ENCODE measurements at regions not wholly inside any gene's neighbourhood (a gene's known extent, or its start where the extent isn't known, plus 50 kb on each side); places are given as distances from the start of the nearest gene placed in this dataset.
"Not testable (repeated sequence)": the region's sequence is repeated elsewhere in the genome, so short reads cannot be mapped to it uniquely, and the experiment has no call there.

DNA sequence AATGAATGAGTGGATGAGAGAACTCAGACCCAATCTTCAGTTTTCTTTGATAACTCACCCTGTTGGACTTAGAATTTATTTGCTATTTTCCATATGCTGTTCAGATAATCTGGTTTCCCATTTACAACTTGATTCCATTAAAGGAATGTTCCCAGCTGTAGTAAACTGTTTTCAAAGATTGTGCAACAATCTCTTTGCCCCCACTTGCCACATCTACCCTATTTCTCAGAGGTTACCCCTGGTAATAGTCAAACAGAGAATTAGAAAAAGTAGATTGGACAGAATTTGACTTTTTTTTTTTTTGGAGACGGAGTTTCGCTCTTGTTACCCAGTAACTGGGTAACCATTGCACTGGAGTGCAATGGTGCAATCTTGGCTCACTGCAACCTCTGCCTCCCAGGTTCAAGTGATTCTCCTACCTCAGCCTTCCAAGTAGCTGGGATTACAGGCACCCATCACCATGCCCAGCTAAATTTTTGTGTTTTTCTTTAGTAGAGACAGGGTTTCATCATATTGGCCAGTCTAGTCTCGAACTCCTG lies 93.4 kb upstream of the SIX2 start:
- no peak for DNase-seq

GRCh38 chr2:45102141-45102540 lies 92.9 kb upstream of the SIX2 start:
- DNase-seq = no peak

GRCh38 chr2:45096996-45097395 lies 87.7 kb upstream of the SIX2 start:
- no peak for DNase-seq

GRCh38 chr2:45096038-45096437 lies 86.8 kb upstream of the SIX2 start:
- not testable (repeated sequence) for DNase-seq

DNA sequence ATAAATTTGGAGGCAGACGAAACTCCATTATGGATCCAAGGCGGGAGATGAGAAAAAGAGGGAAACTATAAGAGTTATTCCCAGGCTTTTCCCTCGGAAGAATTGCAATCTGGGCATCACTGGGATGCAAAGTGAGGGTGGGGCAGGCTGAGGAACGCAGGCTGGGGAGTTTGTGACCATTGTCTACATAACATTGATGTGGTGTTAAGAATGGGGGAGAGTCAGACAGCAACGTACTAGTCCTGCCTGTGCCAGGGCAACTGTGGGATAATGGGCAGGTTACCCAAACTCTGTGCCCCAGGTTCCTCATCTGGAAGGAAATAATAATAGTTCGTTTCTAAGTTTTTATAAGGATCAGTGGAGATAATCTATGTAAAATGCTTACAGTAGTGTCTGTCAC lies 84.4 kb upstream of the SIX2 start:
- DNase-seq = no peak

DNA sequence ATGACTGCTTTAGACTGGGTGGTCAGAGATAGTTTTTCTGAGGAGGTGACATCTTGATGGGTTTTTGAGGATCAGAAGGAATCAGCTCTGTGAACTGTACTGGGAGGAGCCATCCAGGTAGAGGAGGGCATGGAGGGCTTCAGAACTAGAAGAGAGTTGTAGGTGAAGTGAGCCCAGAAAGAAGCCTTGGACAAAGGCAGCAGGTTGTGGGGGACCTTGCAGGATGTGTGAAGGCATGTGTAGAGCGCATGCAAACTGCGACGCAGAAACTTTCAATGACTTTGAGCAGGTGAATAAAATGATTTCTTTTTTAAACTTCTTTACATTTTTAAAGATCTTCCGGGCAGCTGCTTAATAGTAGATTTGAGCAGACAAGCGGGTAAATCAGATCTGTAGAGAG lies 83.9 kb upstream of the SIX2 start:
- DNase-seq = no peak

DNA sequence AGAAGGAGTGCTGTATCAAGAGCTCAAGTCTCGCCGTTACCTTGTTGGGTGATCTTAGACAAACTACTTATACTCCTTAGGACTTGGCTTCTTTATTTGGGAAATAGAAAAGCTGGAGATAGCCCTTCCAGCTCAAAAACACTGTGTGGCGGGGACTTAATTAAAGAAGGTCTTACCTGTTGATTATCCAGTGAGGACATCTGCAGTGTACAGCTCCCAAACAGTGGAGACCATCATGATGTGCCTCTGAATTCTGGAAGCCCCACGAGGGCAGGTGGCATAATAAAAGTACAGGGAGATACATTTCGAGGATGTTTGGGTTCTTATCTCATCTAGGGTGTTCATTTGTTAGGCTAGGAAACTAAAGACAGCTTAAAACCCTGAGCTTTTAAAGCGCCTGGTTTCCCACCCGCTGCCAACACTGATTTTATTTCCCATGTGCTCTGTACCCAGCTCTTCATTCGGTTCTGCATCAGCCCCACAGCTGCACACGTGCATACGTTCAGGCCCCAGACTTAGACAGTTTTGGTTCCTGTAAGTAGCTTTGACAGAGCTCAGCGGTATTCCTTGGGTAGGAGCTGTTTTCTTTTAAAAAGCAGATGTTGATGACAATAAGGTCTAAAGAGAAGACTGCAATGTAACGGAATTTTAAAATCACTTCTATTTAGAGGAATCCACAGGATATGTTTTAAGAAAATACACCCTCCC lies 80.5 kb upstream of the SIX2 start:
- DNase-seq = no peak

GRCh38 chr2:45085487-45085886 lies 76.2 kb upstream of the SIX2 start:
- DNase-seq = no peak

GRCh38 chr2:45084361-45085020 lies 75.2 kb upstream of the SIX2 start:
- no peak for DNase-seq

GRCh38 chr2:45083175-45083574 lies 73.9 kb upstream of the SIX2 start:
- no peak for DNase-seq

GRCh38 chr2:45074713-45075112 lies 65.5 kb upstream of the SIX2 start:
- DNase-seq = no peak

GRCh38 chr2:45072862-45073237 lies 63.6 kb upstream of the SIX2 start:
- no peak for DNase-seq

- no peak for DNase-seq
These were observed 63.0 kb upstream of the SIX2 start for GRCh38 chr2:45072064-45072861.

GRCh38 chr2:45070113-45070652 lies 60.9 kb upstream of the SIX2 start:
- DNase-seq = no peak

- DNase-seq = no peak
These were observed 60.4 kb upstream of the SIX2 start for GRCh38 chr2:45069684-45070083.

GRCh38 chr2:45068571-45069140 lies 59.4 kb upstream of the SIX2 start:
- DNase-seq = no peak

- no peak for DNase-seq
These were observed 58.8 kb upstream of the SIX2 start for GRCh38 chr2:45067859-45068570.
